HG03139 (cell line): ENCODE measurements at regions not wholly inside any gene's neighbourhood (a gene's known extent, or its start where the extent isn't known, plus 50 kb on each side); places are given as distances from the start of the nearest gene placed in this dataset.
A peak's percentile ranks its signal among the peaks of the same experiment; 100 is the strongest.

Source experiments
- ATAC-seq: cut with Tn5 transposase; IDR thresholded peaks from one replicate; pipeline ENCODE4 v1.9.1; 2021; ENCODE audit not compliant: unreplicated experiment

DNA sequence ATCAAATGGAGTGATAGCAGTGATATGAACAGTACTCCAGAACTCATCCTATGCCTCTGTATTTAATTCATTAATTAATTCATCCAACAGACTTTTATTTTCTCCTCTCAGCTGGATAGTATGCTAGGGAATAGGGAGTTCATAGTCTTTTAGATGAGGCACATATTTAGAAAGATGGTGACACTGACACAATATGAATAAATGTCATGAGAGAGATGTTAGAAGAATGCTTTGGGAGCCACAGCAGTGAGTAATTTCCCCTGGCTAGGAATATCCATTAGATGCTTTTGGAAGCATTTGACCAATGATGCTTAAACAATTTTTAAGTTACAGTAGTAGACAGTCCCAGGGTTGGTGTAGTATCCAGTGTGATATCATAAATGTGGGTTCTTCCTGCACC lies 428.7 kb upstream of the SGCD start:
- no peak for ATAC-seq

DNA sequence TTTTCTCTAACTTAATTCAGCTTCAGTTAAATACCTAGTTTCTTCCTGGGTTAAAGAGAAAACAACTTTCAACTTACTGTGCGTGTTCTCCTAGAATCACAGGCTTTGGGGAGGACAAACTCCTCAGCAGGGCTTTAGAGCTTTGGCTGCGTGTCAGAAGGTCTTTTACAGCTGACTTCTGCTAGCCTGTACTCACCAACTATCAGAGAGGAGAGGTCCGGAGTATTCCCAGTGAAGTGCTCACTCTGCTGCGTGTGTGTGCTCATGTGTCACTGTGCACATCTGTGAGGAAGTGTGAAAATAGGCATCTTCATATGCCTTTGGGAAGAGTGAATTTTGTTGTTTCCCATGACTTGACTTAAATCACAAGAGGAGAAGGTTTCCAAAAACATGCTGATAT lies 423.2 kb upstream of the SGCD start:
- ATAC-seq, result no peak

DNA sequence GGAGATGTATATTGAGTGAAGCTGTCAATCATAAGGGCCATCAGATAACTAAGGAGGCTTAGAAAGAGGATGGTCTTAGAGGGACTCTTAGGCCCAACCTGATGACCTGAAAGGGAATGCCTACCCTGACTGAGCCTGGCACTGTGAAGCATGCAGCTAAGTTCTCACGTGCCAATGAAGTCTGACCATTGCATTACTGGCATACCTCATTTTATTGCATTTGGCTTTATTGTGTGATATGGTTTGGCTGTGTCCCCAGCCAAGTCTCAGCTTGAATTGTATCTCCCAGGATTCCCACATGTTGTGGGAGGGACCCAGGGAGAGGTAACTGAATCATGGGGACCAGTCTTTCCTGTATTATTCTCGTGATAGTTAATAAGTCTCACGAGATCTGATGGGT lies 421.6 kb upstream of the SGCD start:
- ATAC-seq, result no peak

DNA sequence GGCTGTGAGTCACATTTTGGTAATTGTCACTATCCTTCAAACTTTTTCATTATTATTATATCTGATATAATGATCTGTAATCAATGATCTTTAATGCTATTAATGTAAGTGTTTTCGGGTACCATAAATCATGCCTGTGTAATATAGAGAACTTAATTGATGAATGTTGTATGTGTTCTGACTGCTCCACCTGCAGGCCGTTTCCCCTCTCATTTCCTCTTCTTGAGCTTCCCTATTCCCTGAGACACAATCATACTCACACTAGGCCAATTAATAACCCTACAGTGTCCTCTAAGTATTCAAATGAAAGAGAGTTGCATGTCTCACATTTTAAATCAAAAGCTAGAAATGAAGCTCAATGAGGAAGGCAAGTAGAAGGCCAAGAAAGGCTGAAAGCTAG lies 420.9 kb upstream of the SGCD start:
- no peak for ATAC-seq

DNA sequence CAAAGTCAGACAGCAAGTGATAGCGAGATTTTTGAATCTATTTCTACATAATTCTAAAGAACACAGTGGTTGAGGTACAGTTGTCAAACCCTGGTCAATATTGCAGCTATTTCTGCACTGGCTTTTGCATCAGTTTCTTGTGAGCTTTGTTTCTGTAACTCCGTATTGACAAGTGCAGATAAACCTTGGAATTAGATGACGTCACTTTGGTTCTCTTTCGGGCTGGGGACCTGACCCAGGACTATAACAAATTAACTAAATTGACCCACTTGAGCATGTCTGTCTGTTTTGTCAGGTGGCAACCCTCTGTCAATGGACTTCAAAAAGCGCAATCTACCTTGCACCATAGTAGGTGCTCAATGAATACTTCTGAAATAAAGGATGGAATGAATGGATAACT lies 418.4 kb upstream of the SGCD start:
- ATAC-seq, result no peak

DNA sequence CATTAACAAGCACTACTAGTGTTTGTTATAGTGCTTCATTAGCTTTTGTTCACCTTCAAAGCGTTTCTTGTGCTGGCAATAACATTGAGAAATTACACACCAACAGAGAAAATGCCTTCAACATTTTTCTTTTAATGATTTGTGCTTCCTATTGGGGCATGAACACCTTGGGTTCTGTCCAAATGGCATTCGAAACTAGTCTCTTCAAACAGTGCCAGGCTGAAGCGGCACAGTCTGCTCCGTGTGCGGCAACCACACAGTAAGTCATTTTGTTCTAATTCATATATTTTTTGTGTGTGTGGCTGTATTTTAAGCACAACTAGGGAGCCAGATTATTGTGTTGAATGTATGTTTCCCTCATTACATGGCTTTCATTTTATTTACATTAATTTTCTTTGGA lies 414.7 kb upstream of the SGCD start:
- ATAC-seq, result no peak

DNA sequence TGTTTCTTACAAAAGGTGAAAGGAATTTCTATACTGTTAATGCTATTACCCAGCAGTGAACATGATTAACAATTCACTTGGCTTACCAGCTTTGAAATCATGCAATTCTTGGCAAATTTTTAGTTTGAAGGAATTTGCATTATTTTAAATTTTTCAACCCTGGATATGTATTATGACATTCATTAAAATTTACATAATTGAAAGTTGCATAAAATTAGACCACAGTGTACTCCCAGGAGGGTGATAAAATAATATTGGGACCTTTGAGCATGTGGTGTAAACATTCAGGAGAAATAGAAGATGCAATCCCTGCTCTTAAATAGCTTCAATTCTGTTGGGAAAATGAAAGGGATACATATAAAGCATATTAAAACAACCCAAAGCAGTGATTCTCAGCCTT lies 412.2 kb upstream of the SGCD start:
- ATAC-seq, result no peak

DNA sequence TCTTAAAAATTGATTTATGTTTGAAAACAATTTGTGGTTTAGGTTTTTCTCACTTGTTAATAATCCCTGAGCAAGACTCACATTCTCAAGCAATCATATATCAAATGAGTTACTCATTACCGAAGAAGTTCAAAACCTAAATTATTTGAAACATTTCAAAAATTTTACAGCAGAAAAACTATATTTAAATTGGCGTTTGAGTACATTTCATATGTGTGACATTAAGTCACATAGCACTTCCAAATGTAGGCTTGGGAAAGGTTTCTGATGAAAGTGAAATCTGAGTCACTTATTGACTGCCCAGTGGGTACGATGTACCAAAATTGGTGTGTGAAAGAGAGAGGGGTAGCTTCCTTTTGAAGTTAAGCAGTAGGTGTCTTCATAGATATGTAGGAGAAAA lies 411.4 kb upstream of the SGCD start:
- no peak for ATAC-seq

DNA sequence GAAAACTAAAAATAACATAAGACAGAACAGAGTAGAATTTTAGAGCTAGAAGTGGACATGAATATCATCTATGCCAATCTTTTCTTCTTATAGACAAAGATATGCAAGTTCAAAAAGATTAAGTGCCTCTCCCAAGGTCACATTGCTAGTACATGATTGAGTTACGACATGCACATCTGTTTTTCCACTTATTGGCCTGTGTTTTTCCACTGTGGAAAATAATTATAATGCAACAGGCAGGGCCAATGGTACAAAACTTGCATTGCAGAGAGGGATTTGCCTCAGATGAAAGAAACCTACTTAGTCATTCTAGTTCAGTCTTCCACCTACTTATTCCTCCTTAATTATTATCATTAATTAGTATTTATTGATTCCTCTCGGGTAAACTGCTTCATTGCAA lies 407.8 kb upstream of the SGCD start:
- ATAC-seq, result no peak

DNA sequence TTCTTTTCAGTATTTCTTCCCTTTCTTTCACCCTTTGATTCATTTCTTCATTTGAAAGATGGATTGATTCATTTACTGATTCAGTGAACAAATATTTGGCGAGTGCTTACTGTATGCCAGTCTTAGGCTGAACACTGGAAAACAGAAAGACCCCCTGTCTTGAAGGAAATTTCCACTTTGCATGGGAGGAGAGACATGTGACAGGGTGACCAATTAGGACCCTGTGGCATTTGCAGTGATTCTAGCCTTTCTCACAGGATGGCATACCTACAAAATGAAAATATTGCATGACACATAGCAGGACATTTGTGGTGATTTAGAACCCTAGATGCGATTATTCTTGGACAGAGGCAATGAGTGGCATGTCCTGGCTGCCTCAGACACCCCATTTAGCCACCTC lies 407.2 kb upstream of the SGCD start:
- no peak for ATAC-seq

DNA sequence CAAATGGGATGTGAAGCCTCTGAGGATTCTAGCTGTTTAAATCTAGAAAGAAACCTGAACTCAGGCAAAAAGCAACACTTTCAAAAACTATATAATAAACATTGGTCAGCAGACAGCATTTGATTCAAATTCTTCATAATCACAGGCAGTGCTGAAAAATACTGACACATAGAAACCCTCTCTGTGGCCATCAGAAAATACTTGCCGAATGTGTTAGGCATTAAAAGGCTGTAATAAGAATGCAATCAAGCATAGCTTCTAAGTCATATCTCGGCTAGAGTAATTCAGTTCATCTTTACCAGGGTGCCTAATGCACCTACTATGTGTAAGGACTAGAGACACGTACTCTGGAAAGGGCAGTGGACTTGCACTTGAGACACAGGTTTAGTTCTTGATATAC lies 405.3 kb upstream of the SGCD start:
- ATAC-seq, result no peak

DNA sequence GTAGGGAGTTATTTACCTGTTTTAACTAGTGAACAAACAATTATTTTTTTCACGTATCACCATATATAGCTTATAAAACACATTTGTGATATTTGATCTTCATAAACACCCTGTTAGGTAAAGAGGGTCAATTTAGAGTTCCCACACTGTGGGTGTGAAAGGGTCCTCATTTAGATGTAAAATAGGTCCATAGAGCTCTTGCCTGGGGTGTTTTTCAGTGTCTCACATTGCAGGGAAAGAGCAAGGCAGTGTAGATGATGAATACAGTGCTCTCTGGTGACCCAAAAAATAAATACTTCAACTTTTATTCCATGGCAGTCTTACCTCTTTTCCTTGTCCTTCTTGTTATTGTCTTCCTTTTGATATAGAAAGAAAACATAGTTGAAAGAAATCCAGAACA lies 403.2 kb upstream of the SGCD start:
- ATAC-seq, result no peak

DNA sequence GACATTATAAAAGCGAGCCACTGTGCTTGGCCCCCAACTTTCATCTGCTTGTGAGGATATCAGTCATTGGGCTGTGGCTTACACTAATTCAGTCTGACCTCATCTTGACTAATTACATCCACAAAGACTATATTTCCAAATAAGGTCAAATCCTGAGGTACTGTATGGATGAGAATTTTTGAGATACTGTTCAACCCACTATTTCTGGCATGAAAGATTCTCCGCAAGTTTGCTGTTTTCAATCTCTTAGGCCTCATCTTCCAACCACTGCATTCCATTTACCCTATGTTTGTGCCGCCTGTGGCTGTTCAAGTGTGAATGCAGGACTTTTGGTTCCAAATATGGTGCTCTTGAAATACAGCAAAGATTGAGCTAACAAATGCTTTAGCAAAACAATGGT lies 400.9 kb upstream of the SGCD start:
- no peak for ATAC-seq

DNA sequence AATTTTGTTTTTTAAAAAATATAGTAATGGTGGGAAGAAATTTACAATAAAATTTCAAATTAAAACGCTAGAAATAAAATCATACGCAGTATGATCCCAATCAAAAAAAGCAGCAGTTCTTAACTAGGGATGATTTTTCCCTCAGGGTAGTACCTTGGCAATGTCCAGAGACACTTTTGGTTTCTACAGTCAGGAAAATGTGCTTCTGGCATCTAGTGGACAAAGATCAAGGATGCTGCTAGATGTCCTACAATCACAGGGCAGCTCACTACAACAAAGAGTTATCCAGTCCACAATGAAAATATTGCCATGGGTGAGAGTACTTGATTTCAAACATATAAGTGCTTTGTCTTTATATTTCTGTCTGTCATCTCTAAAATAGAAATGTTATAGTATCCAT lies 400.2 kb upstream of the SGCD start:
- no peak for ATAC-seq

DNA sequence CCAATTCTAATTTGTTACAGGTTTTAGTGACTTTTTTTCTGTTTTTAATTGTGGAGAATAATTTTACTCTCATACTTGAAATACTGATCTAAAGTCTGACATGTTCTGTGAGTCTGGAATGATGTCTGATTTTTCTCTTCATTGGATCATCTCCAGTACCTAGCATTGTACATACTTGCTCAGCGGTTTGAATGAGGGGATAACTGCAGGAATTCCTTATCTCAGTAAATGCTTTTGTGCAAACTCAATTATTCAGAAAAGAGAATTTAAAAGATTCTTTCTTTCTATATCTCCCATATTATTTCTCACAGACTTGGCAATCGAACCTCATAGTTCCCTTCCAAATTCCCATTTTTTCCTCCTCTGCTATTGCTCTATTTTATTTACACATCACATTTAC lies 397.9 kb upstream of the SGCD start:
- no peak for ATAC-seq

DNA sequence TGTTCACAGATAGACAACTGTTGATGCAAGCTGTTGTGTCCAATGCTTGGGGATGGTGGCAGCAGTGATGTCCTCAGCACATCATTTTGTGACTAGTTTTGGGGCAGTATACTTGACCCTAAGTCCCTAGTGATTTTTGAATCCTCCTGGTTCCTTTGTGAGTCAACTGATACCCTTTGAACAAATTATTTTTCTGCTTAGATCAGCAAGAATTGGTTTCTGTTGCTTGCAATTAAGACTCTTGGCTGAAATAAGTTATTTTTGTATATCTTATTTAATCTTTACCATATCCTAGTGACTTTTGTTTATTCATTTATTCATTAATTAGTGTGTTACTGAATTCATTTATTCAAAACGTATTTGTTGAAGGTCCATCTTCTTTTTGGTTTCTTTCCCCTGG lies 392.0 kb upstream of the SGCD start:
- no peak for ATAC-seq

DNA sequence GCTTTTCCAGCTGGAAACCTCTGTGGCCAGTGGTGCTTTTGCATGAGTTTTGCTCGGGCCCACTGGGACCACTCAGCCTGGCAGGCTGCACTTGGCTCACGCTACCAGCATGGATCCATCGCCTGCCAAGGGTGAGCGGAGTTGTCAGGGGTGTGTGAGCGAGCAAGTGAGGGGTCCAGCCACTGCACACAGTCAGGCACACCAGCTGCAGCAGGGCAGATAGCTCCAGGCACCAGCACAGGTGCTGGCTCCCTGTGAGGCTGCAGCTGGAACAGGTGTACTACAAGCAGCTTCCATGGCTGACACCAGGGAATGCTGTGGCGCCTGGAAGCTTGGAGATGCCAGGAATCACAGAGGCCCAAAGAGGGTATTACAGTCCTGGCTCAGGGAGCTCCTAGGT lies 391.2 kb upstream of the SGCD start:
- ATAC-seq, result no peak

DNA sequence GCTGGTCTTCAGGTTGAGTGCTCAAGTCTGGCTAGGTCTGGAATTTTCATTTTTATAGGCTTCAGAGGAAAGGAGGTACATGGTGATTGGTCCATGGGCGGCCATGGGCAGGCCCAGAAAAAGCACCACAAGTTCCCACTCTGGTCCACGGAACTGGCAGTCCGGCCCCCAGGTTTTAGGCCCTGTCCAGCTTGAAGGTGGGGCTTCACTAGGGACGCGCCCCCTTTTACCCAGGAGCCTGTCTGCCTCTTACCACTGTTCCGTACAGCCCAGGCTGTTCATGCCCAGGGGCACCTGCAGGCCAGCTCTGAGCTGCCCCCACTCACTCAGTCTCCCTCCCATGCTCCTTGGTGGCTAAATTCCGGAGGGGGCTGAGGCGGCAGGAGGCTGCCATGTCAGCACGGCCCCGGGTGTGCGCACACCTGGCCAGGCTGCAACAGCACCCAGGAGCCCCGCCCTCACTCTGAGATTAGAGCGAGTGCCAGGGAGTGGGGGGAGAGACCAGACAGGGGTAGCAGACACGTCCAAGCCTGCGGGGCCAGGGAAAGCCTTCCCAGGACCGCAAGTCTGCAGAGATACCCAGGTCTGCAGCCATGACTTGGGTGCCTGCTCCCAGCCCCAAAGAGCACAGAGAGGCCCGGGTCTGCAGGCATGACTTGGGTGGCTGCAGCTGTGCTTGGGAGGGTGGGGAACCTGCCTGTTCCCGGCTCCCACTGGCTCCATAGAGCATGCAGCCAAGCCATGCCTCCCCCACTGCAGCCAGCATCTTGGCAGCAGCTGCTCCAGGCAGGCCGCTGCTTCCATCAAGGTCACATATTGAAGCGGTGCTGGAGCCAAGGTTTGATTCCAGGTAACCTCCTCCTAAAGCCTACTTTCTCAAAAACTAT lies 390.2 kb upstream of the SGCD start:
- no peak for ATAC-seq

DNA sequence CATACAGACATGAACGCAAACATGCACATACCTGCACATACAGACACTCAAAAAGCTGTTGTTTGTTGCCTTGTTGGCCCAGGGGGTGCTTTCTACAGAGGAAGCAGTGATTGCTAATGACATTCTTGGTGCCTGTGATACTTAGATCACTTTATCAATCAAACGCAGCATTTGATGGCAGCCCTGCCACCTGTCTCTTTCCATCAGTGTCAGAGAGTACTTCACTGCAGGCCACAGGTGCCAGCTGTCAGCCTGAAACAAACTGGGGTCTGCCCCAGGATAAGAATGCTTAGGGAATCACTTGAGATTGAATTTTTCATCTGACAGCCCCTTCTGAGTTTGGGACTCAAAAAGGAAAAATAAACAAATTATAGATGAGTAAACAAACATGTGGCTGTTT lies 388.9 kb upstream of the SGCD start:
- ATAC-seq, result no peak

DNA sequence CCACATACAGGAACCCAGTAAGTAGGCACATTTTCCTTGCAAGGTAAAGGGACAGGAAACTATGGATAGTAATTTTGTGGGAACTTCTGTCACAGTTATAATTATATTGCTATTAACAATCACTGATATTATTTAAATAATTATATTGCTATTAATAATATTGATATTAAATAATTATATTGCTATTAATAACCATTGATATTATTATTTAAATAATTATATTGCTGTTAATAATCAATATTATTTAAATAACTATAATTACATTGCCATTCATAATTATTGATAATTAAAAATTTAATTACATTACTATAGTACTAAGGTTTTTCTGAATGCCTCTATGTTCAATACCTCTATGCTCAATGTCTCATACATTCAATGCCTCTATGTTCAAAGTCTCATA lies 385.6 kb upstream of the SGCD start:
- ATAC-seq, result no peak

DNA sequence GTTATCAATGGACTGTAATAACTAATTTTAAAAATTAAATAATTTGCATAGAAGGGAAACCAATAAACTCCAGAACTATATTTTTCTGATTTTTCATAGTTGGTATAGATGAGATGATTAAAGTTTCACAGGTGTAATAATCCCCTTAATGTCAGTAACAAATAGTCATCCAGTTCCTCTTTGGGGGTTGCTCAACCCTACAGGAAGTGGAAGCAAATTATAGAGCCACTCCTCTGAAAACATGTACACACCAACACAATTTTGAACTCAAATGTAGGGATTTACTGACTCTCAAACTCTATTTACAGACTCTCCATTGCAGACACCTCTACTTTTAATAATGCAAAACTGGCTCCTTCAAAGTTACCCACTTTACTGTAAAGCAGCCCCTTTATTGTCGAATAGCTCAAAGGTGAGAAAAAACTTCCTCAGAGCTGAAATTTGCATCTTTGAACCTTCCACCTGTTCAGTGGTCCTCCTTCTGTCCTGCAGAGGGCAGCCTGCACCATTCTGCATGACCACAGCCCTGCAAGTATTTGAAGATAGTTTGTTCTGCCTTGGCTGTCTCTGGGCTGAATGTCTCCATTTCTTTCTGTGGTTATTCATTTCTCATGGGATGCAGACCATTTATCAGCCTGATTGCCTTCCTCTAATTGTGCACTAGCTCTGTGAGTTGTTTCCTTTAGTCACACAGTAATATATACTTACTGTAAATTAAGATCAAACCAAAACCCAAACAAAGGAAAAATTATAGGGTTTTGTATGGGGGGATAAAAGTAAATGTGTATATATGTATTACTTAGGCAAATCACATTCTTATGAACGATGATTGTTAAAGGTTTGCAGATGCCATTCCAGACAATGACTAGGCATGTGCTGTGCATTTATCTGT lies 383.2 kb upstream of the SGCD start:
- ATAC-seq, result peak; percentile 91

DNA sequence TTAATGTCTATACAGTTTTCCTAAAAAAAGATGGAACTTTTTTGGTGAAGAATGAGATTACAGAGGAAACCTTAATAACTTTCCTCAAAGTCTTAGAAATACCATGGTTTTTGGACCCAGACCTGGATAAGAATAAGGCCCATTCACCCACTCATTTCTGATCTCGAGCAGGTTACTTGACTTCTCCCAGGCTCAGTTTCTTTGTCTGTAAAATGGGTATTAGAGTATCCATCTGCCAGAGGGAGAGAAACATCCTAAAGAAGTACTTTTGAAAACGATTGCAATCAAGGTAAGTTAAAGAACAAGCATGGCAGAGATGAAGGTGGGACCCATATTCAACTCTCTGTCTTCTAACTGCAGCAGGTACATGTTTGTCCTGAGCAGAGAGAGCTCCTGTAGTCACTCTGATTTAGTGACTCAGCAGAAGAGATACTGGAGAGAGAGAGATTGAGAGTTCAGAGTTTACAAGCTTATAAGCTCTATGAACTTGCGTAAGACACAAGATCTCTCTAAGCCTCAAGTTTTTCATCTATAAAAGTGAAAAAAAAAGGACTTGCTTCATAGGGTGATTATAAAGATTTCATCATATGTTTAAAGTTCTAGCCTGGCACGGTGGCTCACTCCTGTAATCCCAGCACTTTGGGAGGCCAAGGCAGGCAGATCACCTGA lies 379.4 kb upstream of the SGCD start:
- no peak for ATAC-seq
